Lower lobe of right lung (tissue), 2 donors: ENCODE measurements at regions not wholly inside any gene's neighbourhood (a gene's known extent, or its start where the extent isn't known, plus 50 kb on each side); places are given as distances from the start of the nearest gene placed in this dataset.

Experiments used
- ATAC-seq, 2 donors: fragments of 200-7000 bp; cut with Tn5 transposase; one replicate each; pipeline ENCODE4 v1.9.1; 2020 to 2022; ENCODE audit warnings: mild to moderate bottlenecking in 2 of 2, moderate library complexity in 2 of 2
- DNase-seq: peaks from one replicate; pipeline ENCODE4 v3.0.0-alpha.2; 2020
- H3K27ac ChIP-seq: fragments of 200-600 bp; one replicate; pipeline ENCODE4 v1.8.0; 2022
- H3K27me3 ChIP-seq: fragments of 200-600 bp; one replicate; pipeline ENCODE4 v1.8.0; 2022; ENCODE audit warnings: low read depth
- H3K36me3 ChIP-seq: fragments of 200-600 bp; one replicate; pipeline ENCODE4 v1.8.0; 2022; ENCODE audit warnings: mild to moderate bottlenecking
- H3K4me1 ChIP-seq: fragments of 200-600 bp; one replicate; pipeline ENCODE4 v1.8.0; 2022
- H3K4me3 ChIP-seq: fragments of 200-600 bp; one replicate; pipeline ENCODE4 v1.8.0; 2022; ENCODE audit warnings: mild to moderate bottlenecking
- H3K9me3 ChIP-seq: fragments of 200-600 bp; one replicate; pipeline ENCODE4 v1.8.0; 2022
- CTCF ChIP-seq: fragments of 200-600 bp; IDR thresholded peaks from one replicate; pipeline ENCODE4 v1.8.0; 2022; ENCODE audit warnings: antibody characterized with exemption, mild to moderate bottlenecking
- intact Hi-C: fragments of 100-400 bp; cut with DNase I; formaldehyde crosslinking; loops from one replicate; pipeline ENCODE4 v1.11.0; 2022
- donor health status: DM: no; HTN: yes; CAD: no; lungs with severe emphysema.

GRCh38 chr18:55783921-55784320, 195.9 kb upstream of the TCF4 start:
- Histone ChIP-seq H3K27ac (no peak overlapping the region), H3K36me3 (no peaks in the 10 kb centered on the region), H3K4me3 (no peak overlapping the region), H3K27me3 (no peaks in the 10 kb centered on the region), H3K9me3 (no peaks in the 10 kb centered on the region), H3K4me1 (peaks cover 9% of the 10 kb centered on the region)
- ATAC-seq = no peak
- intact Hi-C loops = no loop called here
- DNase-seq = no peak
- TF ChIP-seq CTCF = no peak

GRCh38 chr18:55781481-55781957, 193.5 kb upstream of the TCF4 start:
- peak; percentile 57 for TF ChIP-seq CTCF
- Histone ChIP-seq H3K27ac (peak overlapping the region; percentile 44), H3K27me3 (no peaks in the 10 kb centered on the region), H3K4me1 (peaks cover 16% of the 10 kb centered on the region), H3K36me3 (no peaks in the 10 kb centered on the region), H3K4me3 (no peak overlapping the region), H3K9me3 (no peaks in the 10 kb centered on the region)
- ATAC-seq (peak in 1 of 2 donors; percentile 49), DNase-seq (no peak)
- intact Hi-C loops = no loop called here

GRCh38 chr18:55780586-55781071, 192.6 kb upstream of the TCF4 start:
- peaks cover 16% of the 10 kb centered on the region for H3K4me1 ChIP-seq
- ATAC-seq = no peak
- no peaks in the 10 kb centered on the region for H3K27me3 ChIP-seq
- no peaks in the 10 kb centered on the region for H3K36me3 ChIP-seq
- no peaks in the 10 kb centered on the region for H3K9me3 ChIP-seq
- no peak for DNase-seq
- TF ChIP-seq CTCF = no peak
- H3K4me3 ChIP-seq = peak overlapping the region; percentile 69
- peak overlapping the region; percentile 76 for H3K27ac ChIP-seq
- intact Hi-C loops = no loop called here

- no peaks in the 10 kb centered on the region for H3K27me3 ChIP-seq
- intact Hi-C loops = loop anchor here (10.0 kb wide), 1 partner anchor 195 kb away; the partner anchor contains the start of gene TCF4
- DNase-seq (peak; percentile 49), ATAC-seq (peak; percentile 65 to 70)
- peak; percentile 28 for TF ChIP-seq CTCF
- H3K36me3 ChIP-seq = no peaks in the 10 kb centered on the region
- H3K4me3 ChIP-seq = peak overlapping the region; percentile 69
- no peaks in the 10 kb centered on the region for H3K9me3 ChIP-seq
- peaks cover 16% of the 10 kb centered on the region for H3K4me1 ChIP-seq
- peak overlapping the region; percentile 76 for H3K27ac ChIP-seq
Observed at GRCh38 chr18:55779691-55780585, 191.9 kb upstream of the TCF4 start.

- Histone ChIP-seq H3K4me3 (peak overlapping the region; percentile 69), H3K9me3 (no peaks in the 10 kb centered on the region), H3K27ac (peak overlapping the region; percentile 76), H3K4me1 (peaks cover 16% of the 10 kb centered on the region), H3K36me3 (no peaks in the 10 kb centered on the region), H3K27me3 (no peaks in the 10 kb centered on the region)
- ATAC-seq (peak; percentile 71 to 78), DNase-seq (no peak)
- intact Hi-C loops = loop anchor here (10.0 kb wide), 1 partner anchor 194 kb away; the partner anchor contains the start of gene TCF4
- TF ChIP-seq CTCF = no peak
Observed at GRCh38 chr18:55778788-55779690, 191.0 kb upstream of the TCF4 start.
